ENCODE measurements at regions not wholly inside any gene's neighbourhood (a gene's known extent, or its start where the extent isn't known, plus 50 kb on each side); places are given as distances from the start of the nearest gene placed in this dataset.
"Not testable (repeated sequence)": the region's sequence is repeated elsewhere in the genome, so short reads cannot be mapped to it uniquely, and the experiment has no call there.

- TF ChIP-seq PATZ1 (CRISPR knock-in tag; IDR thresholded peaks at IDR 0.05; ENCODE audit: borderline replicate concordance): no peak
- no peak for TF ChIP-seq TSHZ2 (CRISPR knock-in tag; IDR thresholded peaks at IDR 0.05)
- no peak for TF ChIP-seq ZFP3 (CRISPR knock-in tag; IDR thresholded peaks at IDR 0.05)
Observed at GRCh38 chr7:4527988-4528636, 154.0 kb upstream of the FOXK1 start (continued).

GRCh38 chr7:4531236-4531635 lies 150.9 kb upstream of the FOXK1 start:
- TF ChIP-seq ESRRG (CRISPR knock-in tag; IDR thresholded peaks at IDR 0.05) (no peak), SNAI2 (CRISPR knock-in tag; IDR thresholded peaks at IDR 0.05) (no peak), ZFP3 (CRISPR knock-in tag; IDR thresholded peaks at IDR 0.05) (no peak), RARB (CRISPR knock-in tag; IDR thresholded peaks at IDR 0.05) (no peak)
- no peak for ATAC-seq

GRCh38 chr7:4533339-4533738 lies 148.8 kb upstream of the FOXK1 start:
- ATAC-seq: not testable (repeated sequence)

GRCh38 chr7:4549681-4550080 lies 132.4 kb upstream of the FOXK1 start:
- ATAC-seq: no peak; the same call in 2 of the 3 replicates
- no peak for TF ChIP-seq SNAI2 (CRISPR knock-in tag; IDR thresholded peaks at IDR 0.05)
- TF ChIP-seq TSHZ2 (CRISPR knock-in tag; IDR thresholded peaks at IDR 0.05): no peak
- TF ChIP-seq GLIS3 (CRISPR knock-in tag; IDR thresholded peaks at IDR 0.05): no peak
- TF ChIP-seq CSDC2 (CRISPR knock-in tag; IDR thresholded peaks at IDR 0.05): no peak
- TF ChIP-seq OSR1 (CRISPR knock-in tag; IDR thresholded peaks at IDR 0.05): no peak
- no peak for TF ChIP-seq TCF4 (CRISPR knock-in tag; IDR thresholded peaks at IDR 0.05; ENCODE audit: borderline replicate concordance)
- no peak for TF ChIP-seq ZFP3 (CRISPR knock-in tag; IDR thresholded peaks at IDR 0.05)
- no peak for TF ChIP-seq ZFP30 (CRISPR knock-in tag; IDR thresholded peaks at IDR 0.05)
- TF ChIP-seq ZC3H10 (CRISPR knock-in tag; IDR thresholded peaks at IDR 0.05): no peak
- TF ChIP-seq POU6F1 (CRISPR knock-in tag; IDR thresholded peaks at IDR 0.05; ENCODE audit: borderline replicate concordance, low read depth): no peak
- no peak for TF ChIP-seq ARNTL (CRISPR knock-in tag; IDR thresholded peaks at IDR 0.05; ENCODE audit: borderline replicate concordance, low read depth)
- TF ChIP-seq ZNF565 (CRISPR knock-in tag; conservative IDR thresholded peaks at IDR 0.05; ENCODE audit: low read depth): no peak
- no peak for TF ChIP-seq ISL1 (CRISPR knock-in tag; IDR thresholded peaks at IDR 0.05)
- TF ChIP-seq PATZ1 (CRISPR knock-in tag; IDR thresholded peaks at IDR 0.05; ENCODE audit: borderline replicate concordance): no peak
- no peak for TF ChIP-seq CSRNP3 (CRISPR knock-in tag; IDR thresholded peaks at IDR 0.05)
